ENCODE measurements at regions not wholly inside any gene's neighbourhood (a gene's known extent, or its start where the extent isn't known, plus 50 kb on each side); places are given as distances from the start of the nearest gene placed in this dataset.
"Not testable (repeated sequence)": the region's sequence is repeated elsewhere in the genome, so short reads cannot be mapped to it uniquely, and the experiment has no call there.

DNA sequence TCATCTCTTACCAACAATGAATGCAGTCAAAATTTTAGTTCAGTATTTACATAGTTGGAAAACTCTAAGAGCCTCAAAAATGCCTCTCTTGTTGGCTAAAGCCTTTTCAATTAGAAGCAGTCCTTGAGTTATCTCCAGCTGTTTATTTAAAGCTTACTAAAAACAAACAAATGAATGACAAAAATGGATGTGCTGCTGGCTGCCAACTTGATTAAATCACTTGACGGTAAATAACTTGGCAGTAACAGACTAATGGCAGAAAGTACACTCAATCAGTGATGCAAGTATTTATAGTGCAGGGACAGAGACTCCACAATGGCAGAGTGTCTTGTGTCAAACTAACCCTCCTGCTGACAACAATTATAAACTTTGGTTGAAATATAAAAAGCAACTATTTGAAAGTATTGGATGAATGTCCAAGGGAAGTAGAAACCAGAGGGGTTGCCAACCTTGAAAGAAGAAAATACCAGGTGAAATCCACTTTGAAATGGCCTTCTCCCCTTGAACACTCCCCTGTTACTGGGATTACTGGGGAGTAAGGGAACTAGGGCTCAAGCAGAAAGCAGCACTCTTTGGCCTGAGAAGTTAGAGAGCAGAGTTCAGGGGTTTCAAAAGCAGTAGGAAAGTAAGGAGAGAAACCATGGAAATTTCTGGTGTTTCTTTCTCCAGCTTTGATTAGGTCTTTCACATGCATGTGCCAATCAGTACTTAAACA, 245.2 kb upstream of the SPHKAP start:
- DNase-seq (ENCODE audit: low read depth) = no peak

DNA sequence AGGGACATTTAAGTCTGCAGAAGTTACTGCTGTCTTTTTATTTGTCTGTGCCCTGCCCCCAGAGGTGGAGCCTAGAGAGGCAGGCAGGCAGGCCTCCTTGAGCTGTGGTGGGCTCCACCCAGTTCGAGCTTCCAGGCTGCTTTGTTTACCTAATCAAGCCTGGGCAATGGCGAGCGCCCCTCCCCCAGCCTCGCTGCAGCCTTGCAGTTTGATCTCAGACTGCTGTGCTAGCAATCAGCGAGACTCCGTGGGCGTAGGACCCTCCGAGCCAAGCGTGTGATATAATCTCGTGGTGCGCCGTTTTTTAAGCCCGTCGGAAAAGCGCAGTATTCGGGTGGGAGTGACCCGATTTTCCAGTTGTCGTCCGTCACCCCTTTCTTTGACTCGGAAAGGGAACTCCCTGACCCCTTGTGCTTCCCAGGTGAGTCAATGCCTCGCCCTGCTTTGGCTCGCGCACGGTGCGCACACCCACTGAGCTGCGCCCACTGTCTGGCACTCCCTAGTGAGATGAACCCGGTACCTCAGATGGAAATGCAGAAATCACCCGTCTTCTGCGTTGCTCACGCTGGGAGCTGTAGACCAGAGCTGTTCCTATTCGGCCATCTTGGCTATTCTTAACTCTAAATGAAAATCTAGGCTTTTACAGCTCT, 244.0 kb upstream of the SPHKAP start:
- DNase-seq (ENCODE audit: low read depth) = not testable (repeated sequence)

DNA sequence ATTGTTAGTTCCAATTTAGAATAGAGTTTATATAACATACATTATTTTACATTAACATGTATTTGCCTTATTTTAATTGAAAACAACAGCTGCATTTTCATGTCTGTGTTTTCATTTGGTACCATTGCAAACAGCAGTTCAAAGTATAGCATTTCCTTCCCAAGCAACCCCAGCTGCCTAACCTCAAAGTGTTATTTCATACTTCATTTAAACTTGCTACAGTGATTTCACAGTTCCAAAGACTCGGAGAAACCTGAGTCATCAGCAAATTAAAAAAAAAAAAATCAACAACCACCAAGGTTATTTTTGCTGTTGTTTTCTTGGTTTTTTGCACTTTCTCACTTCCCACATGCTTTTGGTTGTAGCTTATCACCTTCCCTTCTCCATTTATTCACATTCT, 236.5 kb upstream of the SPHKAP start:
- peak; percentile 25 for DNase-seq (ENCODE audit: low read depth)

DNA sequence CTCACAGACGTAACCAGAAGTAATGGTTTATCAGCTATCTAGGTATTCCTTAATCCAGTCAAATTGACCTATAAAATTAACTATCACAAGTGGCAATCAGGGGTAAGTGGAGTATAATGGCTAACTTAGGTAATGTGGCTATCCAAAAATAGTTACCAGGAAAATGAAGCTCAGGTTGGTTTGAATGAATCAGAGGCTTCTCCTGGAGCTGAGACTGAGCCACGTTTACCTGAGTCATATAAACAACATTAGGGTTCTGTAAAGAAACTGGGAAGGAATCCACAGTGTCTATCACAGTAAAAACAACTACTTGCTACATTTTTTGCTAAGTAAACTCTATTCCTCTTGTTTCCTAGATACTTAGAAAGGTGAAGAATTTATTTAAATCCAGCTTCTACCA, 236.0 kb upstream of the SPHKAP start:
- DNase-seq (ENCODE audit: low read depth) = peak; percentile 55

DNA sequence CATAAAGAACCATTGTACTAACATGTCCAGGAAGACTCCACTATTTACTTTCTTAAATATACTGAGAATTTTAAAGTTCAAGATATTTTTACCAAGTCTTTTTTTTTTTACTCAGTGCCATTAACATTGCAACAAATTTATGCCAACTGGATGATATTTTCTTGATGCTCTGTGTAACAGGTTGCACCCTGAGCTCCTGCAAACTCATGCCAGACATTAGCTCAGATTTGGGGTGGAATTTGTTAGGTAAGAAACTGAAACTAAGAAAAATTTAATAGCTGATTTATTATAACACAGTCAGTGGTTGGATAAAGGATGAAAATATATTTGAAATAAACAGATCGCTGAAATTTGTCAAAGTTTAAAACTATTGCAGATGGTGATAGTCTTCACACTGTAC, 228.6 kb upstream of the SPHKAP start:
- no peak for DNase-seq (ENCODE audit: low read depth)

DNA sequence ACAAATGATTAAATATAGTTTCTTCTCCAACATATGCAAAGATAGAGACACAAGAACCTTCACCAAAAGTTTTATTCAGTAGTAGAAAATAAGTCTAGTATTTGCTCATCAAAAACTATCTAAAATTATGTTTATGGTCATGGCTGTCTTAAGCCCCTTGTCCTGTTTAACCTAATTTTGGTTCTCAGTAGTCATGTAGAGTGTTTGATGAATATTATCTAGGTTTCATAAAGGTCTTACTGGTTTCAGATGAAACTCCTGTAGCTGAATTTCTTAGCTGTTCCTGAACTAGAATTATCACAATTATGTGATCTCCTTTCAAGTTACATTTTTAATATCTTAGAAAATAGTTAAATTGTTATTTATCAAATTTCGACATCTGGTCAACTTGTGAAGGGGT, 228.0 kb upstream of the SPHKAP start:
- no peak for DNase-seq (ENCODE audit: low read depth)

DNA sequence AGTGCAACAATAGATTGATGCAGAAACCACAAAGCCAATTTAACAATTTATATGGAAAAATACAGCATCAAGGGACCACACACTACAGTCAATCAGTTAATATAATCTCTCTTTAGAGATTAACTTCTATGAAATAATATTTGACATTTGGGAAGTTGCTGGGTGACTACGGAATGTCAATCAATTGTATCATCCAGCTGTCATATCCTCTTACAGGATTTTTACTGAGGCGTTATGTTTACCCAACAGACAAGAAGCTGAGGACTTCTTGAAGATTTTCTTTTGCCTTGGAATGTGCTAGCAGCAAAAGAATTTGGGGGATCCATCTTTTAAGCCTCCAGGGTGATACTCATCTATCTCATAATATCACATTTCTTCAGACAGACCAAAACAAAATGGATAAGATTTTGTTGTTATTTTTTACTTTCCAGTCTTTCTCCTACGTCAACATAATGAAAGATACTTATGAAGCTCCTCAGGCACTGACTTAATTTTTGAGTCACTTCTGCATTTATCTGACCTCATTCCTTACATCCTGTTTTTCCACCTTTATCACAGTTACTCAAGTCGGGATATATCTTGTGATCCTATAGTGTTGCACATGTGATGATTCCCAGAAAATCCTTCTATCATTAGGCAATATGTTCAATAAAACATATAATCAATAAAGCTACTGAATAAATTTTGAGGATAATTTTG, 227.2 kb upstream of the SPHKAP start:
- DNase-seq (ENCODE audit: low read depth) = no peak

DNA sequence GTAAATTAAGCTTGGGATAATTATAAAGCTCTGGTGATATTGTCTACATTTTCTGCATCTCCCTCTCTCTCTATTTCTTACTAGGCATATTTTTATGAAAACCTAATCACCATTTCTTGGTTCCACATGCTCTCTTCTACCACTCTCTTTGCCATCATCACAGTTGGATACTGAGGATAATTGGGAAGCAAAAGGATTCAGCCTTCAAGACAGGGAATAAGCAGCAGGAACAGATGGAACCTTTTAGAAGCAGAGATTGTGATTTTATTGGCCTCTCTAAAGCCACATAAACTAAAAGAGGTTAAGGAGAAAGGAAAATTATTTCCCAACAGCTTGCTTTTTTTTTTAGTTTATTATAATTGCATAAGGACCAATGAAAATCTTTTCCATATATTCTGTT, 226.3 kb upstream of the SPHKAP start:
- DNase-seq (ENCODE audit: low read depth) = no peak

DNA sequence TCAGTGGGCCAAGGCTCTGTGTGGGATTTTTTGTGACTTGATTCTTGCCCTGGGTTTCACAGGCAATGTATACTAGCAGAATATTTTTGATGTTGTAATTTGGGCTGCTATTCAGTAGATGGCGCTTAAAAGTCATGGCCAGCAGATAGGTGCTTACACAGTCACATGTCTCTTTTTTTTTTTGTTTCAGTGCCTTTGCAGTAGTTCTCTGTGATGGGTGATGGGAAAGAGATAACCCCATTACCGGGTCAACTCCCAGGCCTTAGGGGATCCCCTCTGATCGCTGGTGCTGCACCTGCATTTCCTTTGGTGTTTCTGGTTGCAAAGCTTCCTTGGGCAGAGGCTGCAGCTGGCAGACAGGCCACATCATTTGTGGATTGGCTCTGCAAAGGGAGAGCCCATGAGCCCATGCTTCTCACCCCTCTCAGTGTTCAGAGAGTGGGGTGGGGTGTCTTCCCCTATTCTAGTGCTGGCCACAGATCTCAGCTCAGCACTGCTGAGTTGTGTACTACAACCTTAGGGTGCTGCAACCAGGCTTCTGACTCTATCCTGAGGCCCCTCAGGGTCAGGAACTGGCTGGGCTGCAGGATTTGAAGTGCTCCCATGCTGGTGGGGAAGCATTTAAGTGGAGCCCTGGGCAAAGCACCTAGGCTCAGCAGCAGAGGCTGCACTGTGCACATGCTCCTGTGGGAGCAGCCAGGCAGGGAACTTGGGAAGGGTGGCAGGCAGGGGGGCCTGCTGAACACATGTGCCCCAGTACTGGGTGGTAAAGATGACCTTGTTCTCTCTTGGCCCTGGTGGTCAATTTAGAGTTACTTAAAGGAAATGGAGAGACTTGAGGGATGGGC, 219.8 kb upstream of the SPHKAP start:
- peak; percentile 39 for DNase-seq (ENCODE audit: low read depth)

DNA sequence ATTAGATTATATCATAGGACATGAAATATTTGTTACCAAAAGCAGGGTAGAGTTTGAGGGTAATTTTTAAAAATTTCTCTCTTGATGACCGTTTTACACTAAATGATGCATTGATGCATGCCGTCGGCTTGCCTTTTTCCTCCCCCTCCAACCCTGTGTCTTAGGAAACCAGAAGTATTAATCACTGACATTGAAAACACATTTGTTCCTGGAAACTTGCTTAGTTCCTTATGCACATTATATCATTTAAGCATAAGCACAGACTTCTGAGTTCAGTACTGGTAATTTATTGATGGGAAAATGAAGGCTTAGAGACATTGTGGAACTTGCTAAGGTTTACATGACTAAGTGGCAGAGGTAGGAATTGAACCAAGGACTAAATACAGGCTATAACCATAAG, 206.3 kb upstream of the SPHKAP start:
- no peak for DNase-seq (ENCODE audit: low read depth)

DNA sequence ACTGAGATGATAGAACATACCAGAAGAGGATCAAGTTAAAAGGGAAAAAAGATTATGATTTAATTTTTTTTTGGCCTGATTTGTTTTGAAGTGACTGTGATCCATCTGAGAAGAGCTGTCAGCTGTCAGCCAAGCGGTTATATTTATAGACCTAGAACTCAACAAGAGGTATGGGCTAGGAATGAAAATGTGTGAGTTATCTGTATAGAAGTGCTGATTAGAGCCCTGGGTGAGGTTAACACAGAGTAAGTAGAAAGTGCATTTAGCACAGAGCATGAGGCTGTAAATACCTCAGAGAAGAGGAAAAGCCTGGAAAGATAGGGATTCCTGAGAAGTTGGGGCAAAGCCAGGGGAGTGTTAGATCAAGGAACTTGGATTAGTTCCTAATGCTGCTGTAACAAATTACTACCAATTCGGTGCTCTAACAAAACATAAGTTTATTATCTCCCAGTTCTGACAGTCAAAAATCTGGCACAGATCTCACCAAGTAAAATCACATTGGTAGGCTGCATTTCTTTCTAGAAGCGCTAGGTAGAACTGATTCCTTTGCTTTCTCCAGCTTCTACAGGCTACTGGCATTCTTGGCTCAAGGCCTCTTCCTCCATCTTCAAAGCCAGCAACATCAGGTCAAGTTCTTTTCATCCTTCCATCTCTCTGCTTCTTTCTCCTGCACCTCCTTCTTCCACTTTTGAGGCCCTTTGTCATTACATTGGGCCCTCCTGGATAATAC, 197.4 kb upstream of the SPHKAP start:
- DNase-seq (ENCODE audit: low read depth) = no peak

DNA sequence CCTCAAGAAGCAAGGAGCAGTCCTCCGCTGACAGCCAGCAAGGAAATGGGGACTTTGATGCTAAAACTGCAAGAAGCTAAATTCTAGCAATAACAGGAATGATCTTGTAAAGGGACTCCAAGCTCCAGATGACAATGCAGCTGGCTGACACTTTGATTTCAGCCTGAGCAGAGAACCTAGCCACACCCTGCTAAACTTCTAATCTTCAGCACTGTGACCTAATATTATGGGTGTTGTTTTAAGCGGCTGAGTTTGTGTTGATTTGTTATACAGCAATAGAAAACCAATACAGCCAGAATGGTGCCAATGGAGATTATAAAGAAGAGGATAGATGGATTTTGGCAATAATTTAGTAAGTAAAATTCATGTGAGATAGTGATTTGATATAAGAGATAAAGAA, 196.7 kb upstream of the SPHKAP start:
- DNase-seq (ENCODE audit: low read depth) = no peak

DNA sequence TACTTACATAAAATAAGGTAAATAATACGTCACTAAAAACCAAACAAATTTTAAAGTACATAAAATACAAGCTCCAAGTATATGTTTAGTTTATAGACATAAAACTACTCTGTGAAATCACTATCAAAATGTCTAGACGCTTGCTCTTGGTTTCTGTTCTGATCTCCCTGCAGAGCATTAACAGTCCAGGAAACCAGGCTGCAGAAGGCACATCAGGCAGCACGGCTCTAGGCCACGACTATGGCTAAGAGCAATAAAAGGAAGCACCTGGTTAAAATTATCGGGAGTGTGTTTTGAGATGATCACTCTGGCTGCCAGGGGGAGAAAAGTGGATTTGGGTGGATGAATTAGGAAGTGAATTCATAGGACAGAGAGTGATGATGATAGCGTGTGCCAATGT, 196.0 kb upstream of the SPHKAP start:
- no peak for DNase-seq (ENCODE audit: low read depth)

DNA sequence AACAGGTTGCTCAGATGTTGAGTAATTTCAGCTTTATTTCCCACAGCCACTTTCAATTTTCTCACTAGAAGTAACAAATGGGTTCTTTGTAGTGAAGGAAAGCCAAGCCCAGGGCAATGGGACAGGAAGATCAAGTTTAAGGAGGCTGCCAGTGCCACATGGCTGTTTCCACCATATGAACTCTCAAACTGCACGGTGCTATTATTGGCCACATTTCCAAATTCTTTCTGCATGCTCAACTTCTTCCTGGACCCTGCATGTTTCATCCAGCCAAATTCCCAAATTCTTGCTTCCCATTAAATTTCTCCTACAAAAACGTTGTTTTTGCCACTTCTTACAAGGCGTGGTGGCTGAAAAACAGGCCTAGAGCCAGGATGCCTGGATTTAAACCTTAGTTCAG, 193.3 kb upstream of the SPHKAP start:
- no peak for DNase-seq (ENCODE audit: low read depth)

DNA sequence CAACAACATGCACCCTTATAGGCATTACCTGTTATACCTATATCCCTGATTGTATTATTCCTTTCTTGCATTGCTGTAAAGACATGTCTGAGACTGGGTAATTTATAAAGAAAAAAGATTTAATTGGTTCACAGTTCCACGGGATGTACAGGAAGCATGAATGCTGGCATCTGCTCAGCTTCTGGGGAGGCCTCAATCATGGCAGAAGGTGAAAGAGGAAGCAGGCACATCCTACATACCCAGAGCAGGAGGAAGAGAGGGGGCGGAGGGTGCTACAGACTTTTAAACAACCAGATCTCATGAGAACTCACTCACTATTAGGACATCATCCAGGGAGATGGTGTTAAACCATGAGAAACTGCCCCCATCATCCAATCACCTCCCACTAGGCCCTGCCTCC, 191.7 kb upstream of the SPHKAP start:
- no peak for DNase-seq (ENCODE audit: low read depth)

DNA sequence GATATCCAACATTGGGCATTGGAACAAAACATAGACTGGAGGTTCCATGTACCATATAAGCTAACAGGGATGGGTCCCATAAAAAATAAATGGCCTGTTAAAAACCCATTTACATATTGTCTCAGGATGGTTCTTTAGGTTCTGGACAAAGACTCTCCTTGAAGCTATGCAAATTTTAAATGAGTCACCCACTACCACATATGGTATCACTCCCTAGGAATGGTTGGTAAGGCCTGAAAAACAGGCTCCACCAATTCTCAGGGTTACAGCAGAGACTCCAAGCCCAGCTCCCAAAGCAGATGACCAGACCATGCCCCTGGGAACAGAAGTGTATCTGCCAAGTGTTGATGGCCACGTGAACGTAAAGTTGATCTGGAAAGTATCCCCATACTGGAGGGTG, 190.7 kb upstream of the SPHKAP start:
- DNase-seq (ENCODE audit: low read depth) = no peak

DNA sequence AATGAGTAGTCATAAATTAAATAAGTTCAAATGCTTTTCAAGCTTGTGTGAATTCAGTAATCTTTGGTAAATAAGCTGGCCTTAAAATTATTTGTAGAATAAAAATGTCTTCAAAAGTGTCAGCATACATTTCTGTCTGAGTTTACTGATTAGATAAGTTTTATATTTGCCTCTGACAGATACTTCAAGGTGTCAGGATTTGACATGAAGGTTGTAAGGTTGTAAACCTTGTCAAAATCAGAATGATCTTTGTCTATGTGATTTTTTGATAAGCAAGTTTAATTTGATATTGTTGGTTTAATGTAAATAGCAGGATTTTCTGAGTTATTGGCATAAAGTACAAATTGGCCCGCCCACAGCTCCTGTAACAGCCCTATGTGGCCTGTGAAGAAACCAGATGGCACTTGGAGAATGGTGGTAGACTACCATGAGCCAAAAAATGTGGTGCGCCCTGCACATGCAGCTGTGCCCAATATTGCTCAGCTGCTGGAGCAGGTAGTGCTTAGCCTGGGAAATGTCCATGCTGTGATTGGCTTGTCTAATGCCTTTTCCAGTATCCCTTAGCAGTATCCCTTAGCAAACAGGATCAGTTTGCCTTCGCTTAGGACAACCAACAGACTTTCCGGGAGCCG, 188.0 kb upstream of the SPHKAP start:
- DNase-seq (ENCODE audit: low read depth) = no peak

DNA sequence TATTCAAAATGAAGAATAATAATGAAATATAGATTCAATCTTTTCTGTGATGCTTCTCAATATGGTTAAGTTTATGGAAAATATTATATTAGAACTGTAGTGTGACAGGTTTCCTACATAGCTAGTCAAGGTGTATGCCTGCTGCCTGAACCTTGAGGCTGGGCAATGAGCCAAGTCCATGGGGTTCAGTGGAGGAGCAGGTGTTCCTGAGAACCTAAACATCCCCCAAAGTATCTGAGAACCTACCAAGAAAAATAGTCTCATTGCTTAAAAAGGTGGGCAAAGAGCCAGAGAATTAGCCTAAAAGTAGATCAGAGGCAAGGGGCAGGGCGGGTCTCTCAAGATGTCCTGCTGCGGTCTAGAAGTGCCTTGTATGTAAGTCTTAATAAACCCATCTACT, 185.9 kb upstream of the SPHKAP start:
- DNase-seq (ENCODE audit: low read depth) = no peak

DNA sequence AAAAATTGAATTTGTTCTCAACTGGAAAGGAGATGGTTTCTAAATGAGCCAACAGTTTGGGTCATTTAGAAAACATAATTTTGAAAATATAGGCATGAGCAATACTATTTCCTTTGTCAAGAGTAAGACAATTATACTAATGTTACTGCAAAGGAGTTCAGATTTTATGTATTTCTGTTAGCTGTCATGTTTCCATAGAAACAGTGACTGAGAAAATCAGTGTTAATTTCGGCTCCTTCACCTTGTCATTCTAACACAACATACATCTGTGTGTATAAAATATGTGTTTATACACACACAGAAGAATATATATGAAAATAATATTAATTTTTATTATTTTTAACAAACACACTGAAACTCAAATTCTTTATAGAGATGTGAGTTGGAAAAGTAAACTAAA, 178.0 kb upstream of the SPHKAP start:
- DNase-seq (ENCODE audit: low read depth) = no peak

DNA sequence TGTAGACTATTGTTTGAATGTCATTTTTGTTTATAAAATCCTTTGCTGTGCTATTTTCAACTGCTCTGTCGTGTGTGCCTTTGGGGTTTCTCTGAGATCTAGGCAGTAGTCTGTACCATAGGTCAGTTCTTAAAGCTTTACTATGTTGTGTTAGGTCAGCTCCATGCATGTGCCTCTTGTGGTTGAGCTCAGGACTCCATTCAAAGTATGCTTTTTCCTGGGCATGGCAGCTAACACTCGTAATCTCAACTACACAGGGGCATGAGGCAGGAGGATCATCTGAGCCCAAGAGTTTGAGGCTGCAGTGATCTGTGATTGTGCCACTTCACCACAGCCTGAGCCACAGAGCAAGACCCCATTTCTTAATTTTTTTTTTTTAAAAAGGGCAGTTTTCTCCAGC, 174.4 kb upstream of the SPHKAP start:
- DNase-seq (ENCODE audit: low read depth) = no peak

DNA sequence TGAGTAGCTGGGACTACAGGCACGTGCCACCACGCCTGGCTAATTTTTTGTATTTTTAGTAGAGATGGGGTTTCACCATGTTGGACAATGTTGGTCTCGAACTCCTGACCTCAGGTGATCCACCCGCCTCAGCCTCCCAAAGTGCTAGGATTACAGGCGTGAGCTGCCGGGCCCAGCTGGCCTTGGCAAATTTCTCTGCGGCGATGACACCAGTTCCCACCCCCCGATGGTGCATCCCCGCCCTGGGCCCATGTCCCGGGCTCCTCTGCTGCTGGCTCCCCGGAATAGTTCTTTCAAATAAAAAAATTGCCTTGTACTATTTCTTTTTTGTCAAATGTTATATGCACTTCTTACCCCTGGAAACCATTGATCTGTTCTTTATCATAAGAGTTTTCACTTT, 171.5 kb upstream of the SPHKAP start:
- DNase-seq (ENCODE audit: low read depth) = not testable (repeated sequence)
